GM19324 (cell line): ENCODE measurements at regions not wholly inside any gene's neighbourhood (a gene's known extent, or its start where the extent isn't known, plus 50 kb on each side); places are given as distances from the start of the nearest gene placed in this dataset.

Source experiments
- ATAC-seq: cut with Tn5 transposase; IDR thresholded peaks from one replicate; pipeline ENCODE4 v1.9.1; 2021; ENCODE audit warnings: mild to moderate bottlenecking, moderate library complexity; ENCODE audit not compliant: unreplicated experiment, low FRiP score

GRCh38 chr1:209443975-209444651 lies 139.4 kb upstream of the CAMK1G start:
- no peak for ATAC-seq

GRCh38 chr1:209444961-209445360 lies 138.6 kb upstream of the CAMK1G start:
- no peak for ATAC-seq

- no peak for ATAC-seq
These were observed 137.9 kb upstream of the CAMK1G start for GRCh38 chr1:209445576-209445975.

- ATAC-seq, result no peak
These were observed 137.2 kb upstream of the CAMK1G start for GRCh38 chr1:209446356-209446755.

- no peak for ATAC-seq
These were observed 129.0 kb upstream of the CAMK1G start for GRCh38 chr1:209454340-209454994.

- no peak for ATAC-seq
These were observed 128.4 kb upstream of the CAMK1G start for GRCh38 chr1:209455145-209455544.

- no peak for ATAC-seq
These were observed 127.7 kb upstream of the CAMK1G start for GRCh38 chr1:209455661-209456358.

- ATAC-seq, result no peak
These were observed 126.6 kb upstream of the CAMK1G start for GRCh38 chr1:209456878-209457277.

GRCh38 chr1:209457401-209458125 lies 126.0 kb upstream of the CAMK1G start:
- ATAC-seq, result no peak

GRCh38 chr1:209458921-209459320 lies 124.6 kb upstream of the CAMK1G start:
- no peak for ATAC-seq

GRCh38 chr1:209461168-209461567 lies 122.3 kb upstream of the CAMK1G start:
- ATAC-seq, result no peak

- ATAC-seq, result no peak
These were observed 121.1 kb upstream of the CAMK1G start for GRCh38 chr1:209462433-209462832.

- ATAC-seq, result no peak
These were observed 120.1 kb upstream of the CAMK1G start for GRCh38 chr1:209463441-209463840.

- no peak for ATAC-seq
These were observed 110.5 kb upstream of the CAMK1G start for GRCh38 chr1:209473025-209473424.

- ATAC-seq, result no peak
These were observed 103.2 kb upstream of the CAMK1G start for GRCh38 chr1:209480345-209480744.

- ATAC-seq, result no peak
These were observed 99.8 kb upstream of the CAMK1G start for GRCh38 chr1:209483691-209484090.

- no peak for ATAC-seq
These were observed 99.1 kb upstream of the CAMK1G start for GRCh38 chr1:209484429-209484828.

- ATAC-seq, result no peak
These were observed 98.3 kb upstream of the CAMK1G start for GRCh38 chr1:209485167-209485566.

GRCh38 chr1:209485751-209486150 lies 97.8 kb upstream of the CAMK1G start:
- ATAC-seq, result no peak

GRCh38 chr1:209486861-209487593 lies 96.5 kb upstream of the CAMK1G start:
- no peak for ATAC-seq
